ENCODE measurements at regions not wholly inside any gene's neighbourhood (a gene's known extent, or its start where the extent isn't known, plus 50 kb on each side); places are given as distances from the start of the nearest gene placed in this dataset.

- WGBS, 2 donors, result 61% methylated on average over 4 of the region's 4 CpGs
- Histone ChIP-seq H3K4me1 (no peaks in the 10 kb centered on the region), H3K27ac (no peak overlapping the region), H3K27me3 (no peaks in the 10 kb centered on the region), H3K36me3 (replicated peaks in 1 of 2; ENCODE audit: insufficient read depth in 1 of 2, low read depth in 2 of 2) (no peaks in the 10 kb centered on the region), H3K9me3 (peaks cover 0 to 7% (median 0%) of the 10 kb centered on the region in 3 donors), H3K4me3 (no peak overlapping the region)
- DNase-seq, result no peak
- TF ChIP-seq CTCF (IDR thresholded peaks at IDR 0.05), result no peak
- no peak for TF ChIP-seq POLR2A (IDR thresholded peaks at IDR 0.05)
- intact Hi-C loops (cut with DNase I), result no loop called here
- no peak for ATAC-seq
Measured at GRCh38 chr2:219959471-219959870, 332.0 kb downstream of the SLC4A3 start.

GRCh38 chr2:219961947-219962498, 334.6 kb downstream of the SLC4A3 start:
- WGBS, 2 donors, result 45 to 50% methylated on average over 4 of the region's 4 CpGs
- H3K4me1 ChIP-seq, result no peaks in the 10 kb centered on the region
- DNase-seq, result no peak
- no peak for TF ChIP-seq CTCF (IDR thresholded peaks at IDR 0.05)
- H3K4me3 ChIP-seq, result no peak overlapping the region
- no peaks in the 10 kb centered on the region for H3K27me3 ChIP-seq
- no peaks in the 10 kb centered on the region for H3K9me3 ChIP-seq
- no peaks in the 10 kb centered on the region for H3K36me3 ChIP-seq (replicated peaks in 1 of 2; ENCODE audit: insufficient read depth in 1 of 2, low read depth in 2 of 2)
- intact Hi-C loops (cut with DNase I), result no loop called here
- ATAC-seq, result no peak
- no peak overlapping the region for H3K27ac ChIP-seq

GRCh38 chr2:219962801-219963200, 335.4 kb downstream of the SLC4A3 start:
- no peak for ATAC-seq
- no peak for DNase-seq
- TF ChIP-seq POLR2A (IDR thresholded peaks at IDR 0.05) (no peak), CTCF (IDR thresholded peaks at IDR 0.05) (no peak)
- Histone ChIP-seq H3K4me3 (no peak overlapping the region), H3K27me3 (no peaks in the 10 kb centered on the region), H3K9me3 (no peaks in the 10 kb centered on the region), H3K4me1 (no peaks in the 10 kb centered on the region), H3K36me3 (replicated peaks in 1 of 2; ENCODE audit: insufficient read depth in 1 of 2, low read depth in 2 of 2) (no peaks in the 10 kb centered on the region), H3K27ac (no peak overlapping the region)
- 64 to 70% methylated on average over 2 of the region's 2 CpGs for WGBS, 2 donors
- intact Hi-C loops (cut with DNase I), result no loop called here

GRCh38 chr2:219965287-219966194, 338.1 kb downstream of the SLC4A3 start:
- no peaks in the 10 kb centered on the region for H3K27me3 ChIP-seq
- DNase-seq (no peak), ATAC-seq (no peak)
- H3K4me3 ChIP-seq, result no peak overlapping the region
- intact Hi-C loops (cut with DNase I), result no loop called here
- WGBS, 2 donors, result 28 to 35% methylated on average over 5 of the region's 5 CpGs
- H3K9me3 ChIP-seq, result no peaks in the 10 kb centered on the region
- no peak overlapping the region for H3K27ac ChIP-seq
- H3K4me1 ChIP-seq, result no peaks in the 10 kb centered on the region
- TF ChIP-seq POLR2A (IDR thresholded peaks at IDR 0.05) (no peak), CTCF (IDR thresholded peaks at IDR 0.05) (no peak)
- H3K36me3 ChIP-seq (replicated peaks in 1 of 2; ENCODE audit: insufficient read depth in 1 of 2, low read depth in 2 of 2), result no peaks in the 10 kb centered on the region

Measured in body of pancreas (tissue), 4 donors.